Neural progenitor cell (in vitro differentiated cells): ENCODE measurements at regions not wholly inside any gene's neighbourhood (a gene's known extent, or its start where the extent isn't known, plus 50 kb on each side); places are given as distances from the start of the nearest gene placed in this dataset.
A peak's percentile ranks its signal among the peaks of the same experiment; 100 is the strongest.

Source experiments
- DNase-seq: peaks from one replicate; pipeline ENCODE4 v3.0.0-alpha.2; 2016; ENCODE audit warnings: low spot score
- H2AFZ ChIP-seq: fragments of 200-600 bp; sonication (generic); replicated peaks from 2 replicates; pipeline ENCODE4 v1.6.1; 2016; ENCODE audit warnings: antibody characterized with exemption
- H3F3A ChIP-seq: fragments of 200-600 bp; sonication (generic); 2 replicates; pipeline ENCODE4 v1.6.1; 2016; ENCODE audit warnings: antibody characterized with exemption, low read depth
- H3K27ac ChIP-seq: fragments of 200-600 bp; sonication (generic); 2 replicates; pipeline ENCODE4 v1.5.1; 2016; ENCODE audit warnings: mild to moderate bottlenecking
- H3K27me3 ChIP-seq: fragments of 200-600 bp; sonication (generic); 2 replicates; pipeline ENCODE4 v1.6.1; 2016; ENCODE audit warnings: mild to moderate bottlenecking, moderate library complexity
- H3K36me3 ChIP-seq: fragments of 200-600 bp; sonication (generic); 2 replicates; pipeline ENCODE4 v1.5.1; 2016
- H3K4me1 ChIP-seq: fragments of 200-600 bp; sonication (generic); 2 replicates; pipeline ENCODE4 v1.6.1; 2016; ENCODE audit warnings: mixed run types
- H3K4me2 ChIP-seq: fragments of 200-600 bp; sonication (generic); 2 replicates; pipeline ENCODE4 v1.6.1; 2016
- H3K4me3 ChIP-seq: fragments of 200-600 bp; sonication (generic); 2 replicates; pipeline ENCODE4 v1.5.1; 2016
- H3K79me2 ChIP-seq: fragments of 200-600 bp; sonication (generic); 2 replicates; pipeline ENCODE4 v1.6.1; 2016; ENCODE audit warnings: low read depth
- H3K9ac ChIP-seq: fragments of 200-600 bp; sonication (generic); 2 replicates; pipeline ENCODE4 v1.6.1; 2016
- H3K9me3 ChIP-seq: fragments of 200-600 bp; sonication (generic); 2 replicates; pipeline ENCODE4 v1.5.1; 2016; ENCODE audit warnings: low read depth
- H4K20me1 ChIP-seq: fragments of 200-600 bp; sonication (generic); 2 replicates; pipeline ENCODE4 v1.6.1; 2016; ENCODE audit warnings: low read depth
- H3K27ac Mint-ChIP-seq: 3 replicates; pipeline ENCODE4 v1.8.0; 2021; ENCODE audit warnings: mixed read lengths
- H3K27me3 Mint-ChIP-seq: 2 replicates; pipeline ENCODE4 v1.8.0; 2022; ENCODE audit warnings: low read depth, mild to moderate bottlenecking, inconsistent platforms, moderate library complexity, mixed read lengths; ENCODE audit not compliant: insufficient read depth
- H3K36me3 Mint-ChIP-seq: 3 replicates; pipeline ENCODE4 v1.8.0; 2021; ENCODE audit warnings: mixed read lengths
- H3K4me1 Mint-ChIP-seq: 3 replicates; pipeline ENCODE4 v1.8.0; 2021; ENCODE audit warnings: mixed read lengths
- H3K4me3 Mint-ChIP-seq: 3 replicates; pipeline ENCODE4 v1.8.0; 2021; ENCODE audit warnings: mild to moderate bottlenecking, moderate library complexity, mixed read lengths
- H3K9me3 Mint-ChIP-seq: 3 replicates; pipeline ENCODE4 v1.8.0; 2020; ENCODE audit warnings: mixed read lengths
- CTCF ChIP-seq: fragments of 200-600 bp; sonication (generic); IDR thresholded peaks from 2 replicates; pipeline ENCODE4 v1.5.1; 2017; ENCODE audit warnings: antibody characterized with exemption, mild to moderate bottlenecking
- EZH2 ChIP-seq: fragments of 200-600 bp; sonication (generic); IDR thresholded peaks from 2 replicates; pipeline ENCODE4 v1.6.1; 2017; ENCODE audit warnings: antibody characterized with exemption, mild to moderate bottlenecking, moderate library complexity
- EZH2phosphoT487 ChIP-seq: fragments of 200-600 bp; sonication (generic); IDR thresholded peaks from 2 replicates; pipeline ENCODE4 v1.6.1; 2017; ENCODE audit warnings: antibody characterized with exemption

- H3K9me3 Mint-ChIP-seq: no peaks in the 10 kb centered on the region
- H3K9me3 ChIP-seq: no peaks in the 10 kb centered on the region
These were observed 461.1 kb downstream of the C3orf38 start for GRCh38 chr3:88610820-88611219.

GRCh38 chr3:88611826-88612326 is 462.1 kb downstream of the C3orf38 start:
- H2AFZ ChIP-seq: no peak overlapping the region
- H3K36me3 ChIP-seq: no peaks in the 10 kb centered on the region
- Mint-ChIP-seq H3K9me3 (no peaks in the 10 kb centered on the region), H3K4me1 (peaks cover 7% of the 10 kb centered on the region), H3K27me3 (no peaks in the 10 kb centered on the region), H3K27ac (no peak overlapping the region), H3K4me3 (no peak overlapping the region), H3K36me3 (no peaks in the 10 kb centered on the region)
- H3F3A ChIP-seq: no peaks in the 10 kb centered on the region
- H3K9me3 ChIP-seq: no peaks in the 10 kb centered on the region
- no peaks in the 10 kb centered on the region for H3K79me2 ChIP-seq
- H3K9ac ChIP-seq: no peak overlapping the region
- no peak overlapping the region for H3K4me2 ChIP-seq
- H3K27ac ChIP-seq: no peak overlapping the region
- TF ChIP-seq EZH2phosphoT487 (no peak), CTCF (no peak), EZH2 (no peak)
- H3K27me3 ChIP-seq: no peaks in the 10 kb centered on the region
- H3K4me3 ChIP-seq: no peak overlapping the region
- H3K4me1 ChIP-seq: peaks cover 8% of the 10 kb centered on the region
- DNase-seq: no peak
- no peaks in the 10 kb centered on the region for H4K20me1 ChIP-seq

More at GRCh38 chr3:88610820-88611219, 461.1 kb downstream of the C3orf38 start:
- Histone ChIP-seq H3K36me3 (no peaks in the 10 kb centered on the region), H4K20me1 (no peaks in the 10 kb centered on the region), H3K4me3 (no peak overlapping the region), H2AFZ (no peak overlapping the region), H3F3A (no peaks in the 10 kb centered on the region), H3K4me1 (no peaks in the 10 kb centered on the region), H3K4me2 (no peak overlapping the region), H3K27ac (no peak overlapping the region), H3K9ac (no peak overlapping the region), H3K79me2 (no peaks in the 10 kb centered on the region), H3K27me3 (no peaks in the 10 kb centered on the region)
- TF ChIP-seq EZH2phosphoT487 (no peak), CTCF (no peak), EZH2 (no peak)
- Mint-ChIP-seq H3K27me3 (no peaks in the 10 kb centered on the region), H3K27ac (no peak overlapping the region), H3K4me1 (peaks cover 5% of the 10 kb centered on the region), H3K4me3 (no peak overlapping the region), H3K36me3 (no peaks in the 10 kb centered on the region)
- DNase-seq: no peak

GRCh38 chr3:88616413-88616812 is 466.7 kb downstream of the C3orf38 start:
- Mint-ChIP-seq H3K4me3 (no peak overlapping the region), H3K27me3 (no peaks in the 10 kb centered on the region), H3K36me3 (no peaks in the 10 kb centered on the region), H3K27ac (no peak overlapping the region), H3K4me1 (peaks cover 14% of the 10 kb centered on the region), H3K9me3 (no peaks in the 10 kb centered on the region)
- H4K20me1 ChIP-seq: no peaks in the 10 kb centered on the region
- no peaks in the 10 kb centered on the region for H3K36me3 ChIP-seq
- no peak for DNase-seq
- no peaks in the 10 kb centered on the region for H3K79me2 ChIP-seq
- H3K4me3 ChIP-seq: no peak overlapping the region
- no peak overlapping the region for H3K27ac ChIP-seq
- no peak overlapping the region for H2AFZ ChIP-seq
- H3F3A ChIP-seq: no peaks in the 10 kb centered on the region
- H3K27me3 ChIP-seq: no peaks in the 10 kb centered on the region
- H3K4me2 ChIP-seq: peak overlapping the region; percentile 19
- H3K4me1 ChIP-seq: peaks cover 27% of the 10 kb centered on the region
- no peaks in the 10 kb centered on the region for H3K9me3 ChIP-seq
- TF ChIP-seq CTCF (no peak), EZH2 (no peak), EZH2phosphoT487 (no peak)
- H3K9ac ChIP-seq: no peak overlapping the region
